Liver (tissue), 3 donors: ENCODE measurements at regions not wholly inside any gene's neighbourhood (a gene's known extent, or its start where the extent isn't known, plus 50 kb on each side); places are given as distances from the start of the nearest gene placed in this dataset.

Source experiments
- CTCF ChIP-seq: fragments of 150-350 bp; IDR thresholded peaks from 2 replicates; pipeline ENCODE4 v1.5.1; 2017; ENCODE audit warnings: improper control_type of control experiment, low read depth, low read length; ENCODE audit not compliant: missing input control
- JUND ChIP-seq, 2 donors: IDR thresholded peaks; 2 replicates each; pipeline ENCODE4 v1.6.1; 2016; ENCODE audit warnings: antibody characterized with exemption in 2 of 2
- MAX ChIP-seq: IDR thresholded peaks from 2 replicates; pipeline ENCODE4 v1.6.1; 2016; ENCODE audit warnings: antibody characterized with exemption
- donor health status: healthy.
- donor health status: healthy.

GRCh38 chr21:19908390-19908789 lies 1089.8 kb upstream of the NCAM2 start:
- no peak for TF ChIP-seq MAX
- TF ChIP-seq JUND (IDR thresholded peaks at IDR 0.05) = no peak
- TF ChIP-seq CTCF = no peak
